SK-N-SH treated with all-trans-retinoic acid at 6 μM for 48 hours (cell line): ENCODE measurements at regions not wholly inside any gene's neighbourhood (a gene's known extent, or its start where the extent isn't known, plus 50 kb on each side); places are given as distances from the start of the nearest gene placed in this dataset.

Experiments
- ATAC-seq: fragments of 200-7000 bp; cut with Tn5 transposase; 3 replicates; pipeline ENCODE4 v1.9.1; 2020; ENCODE audit warnings: mild to moderate bottlenecking, moderate library complexity
- BACH2 ChIP-seq: fragments of 250-450 bp; sonication (Bioruptor Pico); IDR thresholded peaks from 2 replicates; pipeline ENCODE4 v1.9.0; 2021; ENCODE audit warnings: mild to moderate bottlenecking, borderline replicate concordance
- CSDC2 ChIP-seq: fragments of 250-450 bp; sonication (Bioruptor Pico); IDR thresholded peaks from 2 replicates; pipeline ENCODE4 v1.5.0; 2020; ENCODE audit warnings: mild to moderate bottlenecking, moderate library complexity
- ESRRG ChIP-seq: fragments of 250-450 bp; sonication (Bioruptor Pico); IDR thresholded peaks from 2 replicates; pipeline ENCODE4 v1.6.1; 2021; ENCODE audit warnings: mild to moderate bottlenecking
- GLIS3 ChIP-seq: fragments of 250-450 bp; sonication (Bioruptor Pico); IDR thresholded peaks from 2 replicates; pipeline ENCODE4 v1.5.0; 2020; ENCODE audit warnings: mild to moderate bottlenecking, moderate library complexity
- ISL1 ChIP-seq: fragments of 250-450 bp; sonication (Bioruptor Pico); IDR thresholded peaks from 2 replicates; pipeline ENCODE4 v2.1.2; 2022; ENCODE audit warnings: mild to moderate bottlenecking, moderate library complexity
- OSR1 ChIP-seq: fragments of 250-450 bp; sonication (Bioruptor Pico); IDR thresholded peaks from 2 replicates; pipeline ENCODE4 v1.8.0; 2022; ENCODE audit warnings: moderate library complexity, mild to moderate bottlenecking, inconsistent platforms
- PATZ1 ChIP-seq: fragments of 250-450 bp; sonication (Bioruptor Pico); IDR thresholded peaks from 2 replicates; pipeline ENCODE4 v1.8.0; 2020; ENCODE audit warnings: mild to moderate bottlenecking, moderate library complexity, borderline replicate concordance
- RARB ChIP-seq: fragments of 250-450 bp; sonication (Bioruptor Pico); IDR thresholded peaks from 2 replicates; pipeline ENCODE4 v1.8.0; 2021; ENCODE audit warnings: mild to moderate bottlenecking, moderate library complexity
- SNAI2 ChIP-seq: fragments of 250-450 bp; sonication (Bioruptor Pico); IDR thresholded peaks from 2 replicates; pipeline ENCODE4 v1.5.0; 2020; ENCODE audit warnings: mild to moderate bottlenecking, moderate library complexity
- TOX ChIP-seq: fragments of 250-450 bp; sonication (Bioruptor Pico); IDR thresholded peaks from 2 replicates; pipeline ENCODE4 v1.8.0; 2021; ENCODE audit warnings: mild to moderate bottlenecking, moderate library complexity, borderline replicate concordance
- ZC3H10 ChIP-seq: fragments of 250-450 bp; sonication (Bioruptor Pico); IDR thresholded peaks from 2 replicates; pipeline ENCODE4 v1.5.1; 2021; ENCODE audit warnings: mild to moderate bottlenecking, moderate library complexity
- ZFP3 ChIP-seq: fragments of 250-450 bp; sonication (Bioruptor Pico); IDR thresholded peaks from 2 replicates; pipeline ENCODE4 v1.5.0; 2020; ENCODE audit warnings: mild to moderate bottlenecking, moderate library complexity
- ZFP30 ChIP-seq: fragments of 450-650 bp; formaldehyde crosslinking; IDR thresholded peaks from 2 replicates; pipeline ENCODE4 v1.5.0; 2022; ENCODE audit warnings: mild to moderate bottlenecking, moderate library complexity
- ZNF70 ChIP-seq: fragments of 450-650 bp; formaldehyde crosslinking; IDR thresholded peaks from 2 replicates; pipeline ENCODE4 v1.5.0; 2020; ENCODE audit warnings: mild to moderate bottlenecking, moderate library complexity
- ZNF8 ChIP-seq: fragments of 450-650 bp; formaldehyde crosslinking; IDR thresholded peaks from 2 replicates; pipeline ENCODE4 v1.5.0; 2020; ENCODE audit warnings: mild to moderate bottlenecking, moderate library complexity
- TF ChIP-seq, protein P1 (sequence below): fragments of 250-450 bp; sonication (Bioruptor Pico); IDR thresholded peaks from 2 replicates; pipeline ENCODE4 v1.8.0; 2021; ENCODE audit warnings: low read depth, mild to moderate bottlenecking, moderate library complexity, borderline replicate concordance
- TF ChIP-seq, protein P2 (sequence below): fragments of 250-450 bp; sonication (Bioruptor Pico); IDR thresholded peaks from 2 replicates; pipeline ENCODE4 v1.5.1; 2021; ENCODE audit warnings: mild to moderate bottlenecking, moderate library complexity
- TF ChIP-seq, protein P3 (sequence below): fragments of 250-450 bp; sonication (Bioruptor Pico); IDR thresholded peaks from 2 replicates; pipeline ENCODE4 v1.5.0; 2020; ENCODE audit warnings: mild to moderate bottlenecking, moderate library complexity
- TF ChIP-seq, protein P4 (sequence below): fragments of 250-450 bp; sonication (Bioruptor Pico); IDR thresholded peaks from 2 replicates; pipeline ENCODE4 v1.5.1; 2020; ENCODE audit warnings: low read depth, mild to moderate bottlenecking, moderate library complexity

DNA sequence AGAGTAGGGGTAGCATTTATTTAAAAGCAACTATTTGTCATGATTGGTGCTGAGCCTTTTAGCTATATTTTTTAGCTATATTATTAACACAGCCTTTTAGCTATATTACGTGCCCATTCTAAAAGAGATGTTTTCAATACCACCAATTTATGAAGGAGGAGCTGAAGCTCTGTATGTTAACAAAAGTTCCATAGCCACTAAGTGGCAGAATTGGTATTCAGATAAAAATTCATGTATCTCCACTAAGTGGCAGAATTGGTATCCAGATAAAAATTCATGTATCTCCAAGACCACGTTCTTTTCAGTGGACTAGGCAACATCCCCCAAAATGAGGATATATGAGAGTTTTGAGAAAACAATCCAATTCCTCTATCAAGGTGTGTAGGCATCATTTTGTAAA, 268.6 kb downstream of the HGF start:
- peak; percentile 77 for ATAC-seq
- 0 out of 2 replicates have a peak, but pooled peaks have one; percentile 50 for TF ChIP-seq SNAI2 (CRISPR knock-in tag)
- peak; percentile 48 for TF ChIP-seq ISL1
- no peak for TF ChIP-seq RARB (CRISPR knock-in tag)
- TF ChIP-seq ZFP30 (CRISPR knock-in tag), result 0 out of 2 replicates have a peak, but pooled peaks have one; percentile 2
- TF ChIP-seq, all 23 proteins: peak for 3

- ATAC-seq, result no peak
These were observed 269.2 kb downstream of the HGF start for GRCh38 chr7:81500631-81501030.

GRCh38 chr7:81499262-81500116, 270.4 kb downstream of the HGF start:
- peak; percentile 94 for ATAC-seq
- TF ChIP-seq ISL1, result peak; percentile 86
- TF ChIP-seq ZFP3 (CRISPR knock-in tag), result peak; percentile 89
- TF ChIP-seq, protein P1, sequence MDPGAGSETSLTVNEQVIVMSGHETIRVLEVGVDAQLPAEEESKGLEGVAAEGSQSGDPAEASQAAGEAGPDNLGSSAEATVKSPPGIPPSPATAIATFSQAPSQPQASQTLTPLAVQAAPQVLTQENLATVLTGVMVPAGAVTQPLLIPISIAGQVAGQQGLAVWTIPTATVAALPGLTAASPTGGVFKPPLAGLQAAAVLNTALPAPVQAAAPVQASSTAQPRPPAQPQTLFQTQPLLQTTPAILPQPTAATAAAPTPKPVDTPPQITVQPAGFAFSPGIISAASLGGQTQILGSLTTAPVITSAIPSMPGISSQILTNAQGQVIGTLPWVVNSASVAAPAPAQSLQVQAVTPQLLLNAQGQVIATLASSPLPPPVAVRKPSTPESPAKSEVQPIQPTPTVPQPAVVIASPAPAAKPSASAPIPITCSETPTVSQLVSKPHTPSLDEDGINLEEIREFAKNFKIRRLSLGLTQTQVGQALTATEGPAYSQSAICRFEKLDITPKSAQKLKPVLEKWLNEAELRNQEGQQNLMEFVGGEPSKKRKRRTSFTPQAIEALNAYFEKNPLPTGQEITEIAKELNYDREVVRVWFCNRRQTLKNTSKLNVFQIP, result peak; percentile 66; the same call in 1 of the 2 replicates
- TF ChIP-seq BACH2 (CRISPR knock-in tag), result no peak; the same call in 1 of the 2 replicates
- TF ChIP-seq PATZ1 (CRISPR knock-in tag), result peak; percentile 52; the same call in 1 of the 2 replicates
- TF ChIP-seq ZFP30 (CRISPR knock-in tag), result no peak
- TF ChIP-seq ZC3H10 (CRISPR knock-in tag), result no peak
- TF ChIP-seq, protein P2, sequence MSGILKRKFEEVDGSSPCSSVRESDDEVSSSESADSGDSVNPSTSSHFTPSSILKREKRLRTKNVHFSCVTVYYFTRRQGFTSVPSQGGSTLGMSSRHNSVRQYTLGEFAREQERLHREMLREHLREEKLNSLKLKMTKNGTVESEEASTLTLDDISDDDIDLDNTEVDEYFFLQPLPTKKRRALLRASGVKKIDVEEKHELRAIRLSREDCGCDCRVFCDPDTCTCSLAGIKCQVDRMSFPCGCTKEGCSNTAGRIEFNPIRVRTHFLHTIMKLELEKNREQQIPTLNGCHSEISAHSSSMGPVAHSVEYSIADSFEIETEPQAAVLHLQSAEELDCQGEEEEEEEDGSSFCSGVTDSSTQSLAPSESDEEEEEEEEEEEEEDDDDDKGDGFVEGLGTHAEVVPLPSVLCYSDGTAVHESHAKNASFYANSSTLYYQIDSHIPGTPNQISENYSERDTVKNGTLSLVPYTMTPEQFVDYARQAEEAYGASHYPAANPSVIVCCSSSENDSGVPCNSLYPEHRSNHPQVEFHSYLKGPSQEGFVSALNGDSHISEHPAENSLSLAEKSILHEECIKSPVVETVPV (CRISPR knock-in tag), result no peak
- TF ChIP-seq ZNF8 (CRISPR knock-in tag), result 0 out of 2 replicates have a peak, but pooled peaks have one; percentile 15
- no peak for TF ChIP-seq ESRRG (CRISPR knock-in tag)

More at GRCh38 chr7:81500631-81501030, 269.2 kb downstream of the HGF start:
- TF ChIP-seq GLIS3 (CRISPR knock-in tag) (no peak), ZFP30 (CRISPR knock-in tag) (peak; percentile 62; the same call in 1 of the 2 replicates)
- TF ChIP-seq, protein P3, sequence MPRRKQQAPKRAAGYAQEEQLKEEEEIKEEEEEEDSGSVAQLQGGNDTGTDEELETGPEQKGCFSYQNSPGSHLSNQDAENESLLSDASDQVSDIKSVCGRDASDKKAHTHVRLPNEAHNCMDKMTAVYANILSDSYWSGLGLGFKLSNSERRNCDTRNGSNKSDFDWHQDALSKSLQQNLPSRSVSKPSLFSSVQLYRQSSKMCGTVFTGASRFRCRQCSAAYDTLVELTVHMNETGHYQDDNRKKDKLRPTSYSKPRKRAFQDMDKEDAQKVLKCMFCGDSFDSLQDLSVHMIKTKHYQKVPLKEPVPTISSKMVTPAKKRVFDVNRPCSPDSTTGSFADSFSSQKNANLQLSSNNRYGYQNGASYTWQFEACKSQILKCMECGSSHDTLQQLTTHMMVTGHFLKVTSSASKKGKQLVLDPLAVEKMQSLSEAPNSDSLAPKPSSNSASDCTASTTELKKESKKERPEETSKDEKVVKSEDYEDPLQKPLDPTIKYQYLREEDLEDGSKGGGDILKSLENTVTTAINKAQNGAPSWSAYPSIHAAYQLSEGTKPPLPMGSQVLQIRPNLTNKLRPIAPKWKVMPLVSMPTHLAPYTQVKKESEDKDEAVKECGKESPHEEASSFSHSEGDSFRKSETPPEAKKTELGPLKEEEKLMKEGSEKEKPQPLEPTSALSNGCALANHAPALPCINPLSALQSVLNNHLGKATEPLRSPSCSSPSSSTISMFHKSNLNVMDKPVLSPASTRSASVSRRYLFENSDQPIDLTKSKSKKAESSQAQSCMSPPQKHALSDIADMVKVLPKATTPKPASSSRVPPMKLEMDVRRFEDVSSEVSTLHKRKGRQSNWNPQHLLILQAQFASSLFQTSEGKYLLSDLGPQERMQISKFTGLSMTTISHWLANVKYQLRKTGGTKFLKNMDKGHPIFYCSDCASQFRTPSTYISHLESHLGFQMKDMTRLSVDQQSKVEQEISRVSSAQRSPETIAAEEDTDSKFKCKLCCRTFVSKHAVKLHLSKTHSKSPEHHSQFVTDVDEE (CRISPR knock-in tag), result no peak
- TF ChIP-seq, all 23 proteins: peak for 1

DNA sequence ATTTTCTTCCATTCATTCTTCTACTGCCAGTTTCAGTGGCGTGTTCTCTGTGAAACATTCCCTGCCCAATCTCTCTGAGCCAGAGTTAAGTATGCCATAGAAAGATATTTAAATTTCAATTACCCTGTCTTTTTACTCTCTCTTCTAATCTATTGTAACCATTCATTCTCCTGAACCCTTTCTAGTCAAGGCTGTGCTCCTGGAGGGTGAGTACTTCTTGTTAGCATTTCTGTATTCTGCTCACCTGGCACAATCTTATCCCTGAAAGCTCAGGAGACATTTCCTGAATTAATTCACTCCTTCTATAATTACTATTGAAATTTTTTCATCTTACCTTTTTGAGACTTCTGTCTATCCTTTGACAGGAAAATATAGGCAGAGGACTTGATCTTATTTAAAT, 271.7 kb downstream of the HGF start:
- TF ChIP-seq OSR1 (CRISPR knock-in tag) (no peak), ZNF70 (CRISPR knock-in tag) (no peak), ESRRG (CRISPR knock-in tag) (no peak), ZFP3 (CRISPR knock-in tag) (no peak), ZNF8 (CRISPR knock-in tag) (no peak), CSDC2 (CRISPR knock-in tag) (no peak), TOX (no peak)
- TF ChIP-seq, protein P4, sequence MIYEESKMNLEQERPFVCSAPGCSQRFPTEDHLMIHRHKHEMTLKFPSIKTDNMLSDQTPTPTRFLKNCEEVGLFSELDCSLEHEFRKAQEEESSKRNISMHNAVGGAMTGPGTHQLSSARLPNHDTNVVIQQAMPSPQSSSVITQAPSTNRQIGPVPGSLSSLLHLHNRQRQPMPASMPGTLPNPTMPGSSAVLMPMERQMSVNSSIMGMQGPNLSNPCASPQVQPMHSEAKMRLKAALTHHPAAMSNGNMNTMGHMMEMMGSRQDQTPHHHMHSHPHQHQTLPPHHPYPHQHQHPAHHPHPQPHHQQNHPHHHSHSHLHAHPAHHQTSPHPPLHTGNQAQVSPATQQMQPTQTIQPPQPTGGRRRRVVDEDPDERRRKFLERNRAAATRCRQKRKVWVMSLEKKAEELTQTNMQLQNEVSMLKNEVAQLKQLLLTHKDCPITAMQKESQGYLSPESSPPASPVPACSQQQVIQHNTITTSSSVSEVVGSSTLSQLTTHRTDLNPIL (CRISPR knock-in tag), result no peak
- ATAC-seq, result no peak
